ENCODE measurements at regions not wholly inside any gene's neighbourhood (a gene's known extent, or its start where the extent isn't known, plus 50 kb on each side); places are given as distances from the start of the nearest gene placed in this dataset.

GRCh38 chr1:36743286-36744005 lies 260.7 kb upstream of the CSF3R start:
- DNase-seq, result peak; percentile 54

GRCh38 chr1:36741066-36741465 lies 258.4 kb upstream of the CSF3R start:
- no peak for DNase-seq

GRCh38 chr1:36740446-36740845 lies 257.7 kb upstream of the CSF3R start:
- no peak for DNase-seq

GRCh38 chr1:36739703-36740289 lies 257.1 kb upstream of the CSF3R start:
- DNase-seq, result no peak

GRCh38 chr1:36738245-36738644 lies 255.5 kb upstream of the CSF3R start:
- DNase-seq, result no peak

DNA sequence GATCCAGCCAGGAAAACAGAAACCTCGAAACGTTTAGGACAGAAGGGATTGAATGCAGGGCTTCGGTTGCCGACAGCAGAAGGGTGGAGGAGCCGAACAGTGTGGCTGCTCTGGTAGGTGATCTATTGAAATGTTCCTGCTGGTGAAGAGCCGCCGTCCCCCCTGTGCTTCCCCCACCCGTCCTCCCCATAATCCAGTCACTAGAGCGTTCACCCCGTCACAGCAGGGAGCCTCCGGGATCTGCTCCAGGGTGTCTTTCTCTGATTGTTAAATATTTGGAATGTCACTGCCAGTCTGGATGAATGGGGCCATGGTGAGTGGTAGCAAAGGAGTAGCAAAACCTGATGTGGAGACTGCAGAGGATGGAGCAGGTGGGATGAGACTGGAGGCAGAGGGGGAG lies 255.1 kb upstream of the CSF3R start:
- DNase-seq, result no peak

GRCh38 chr1:36737038-36737555 lies 254.4 kb upstream of the CSF3R start:
- DNase-seq, result no peak

DNA sequence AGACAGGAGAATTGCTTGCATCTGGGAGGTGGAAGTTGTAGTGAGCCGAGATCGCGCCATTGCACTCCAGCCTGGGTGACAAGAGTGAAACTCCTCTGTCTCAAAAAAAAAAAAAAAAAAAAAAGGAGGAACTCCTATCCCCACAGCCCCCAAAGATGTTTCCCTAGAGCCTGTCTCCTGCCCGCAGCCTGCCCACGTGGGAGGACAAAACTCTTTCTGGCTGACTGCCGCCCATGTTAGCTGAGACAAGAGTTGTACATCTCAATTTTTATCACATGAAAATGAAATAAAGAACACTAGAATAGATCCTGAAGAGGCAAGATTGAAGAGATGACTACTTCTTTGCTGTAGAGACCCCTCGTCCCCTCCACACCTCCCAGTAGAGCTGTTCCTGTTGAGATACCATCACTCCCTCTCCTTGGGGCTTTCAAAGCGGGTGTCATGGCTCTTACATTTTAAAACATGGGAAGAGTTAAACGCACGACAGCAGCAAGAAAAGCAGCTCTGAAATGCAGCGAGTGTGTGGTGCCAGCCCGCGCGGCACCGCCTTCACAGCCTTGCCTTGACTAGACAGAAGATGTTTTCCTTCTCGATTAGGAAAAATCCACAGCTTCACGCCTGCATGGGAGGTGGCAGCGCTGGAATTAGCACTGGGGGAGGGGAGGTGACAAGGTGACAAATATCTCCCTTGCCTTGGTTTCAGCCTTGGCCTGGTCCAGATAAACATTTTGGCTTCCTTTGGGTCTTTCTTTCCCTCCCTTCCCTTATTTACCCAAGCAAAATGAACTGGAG lies 253.4 kb upstream of the CSF3R start:
- DNase-seq, result no peak

GRCh38 chr1:36735436-36735835 lies 252.7 kb upstream of the CSF3R start:
- DNase-seq, result no peak

DNA sequence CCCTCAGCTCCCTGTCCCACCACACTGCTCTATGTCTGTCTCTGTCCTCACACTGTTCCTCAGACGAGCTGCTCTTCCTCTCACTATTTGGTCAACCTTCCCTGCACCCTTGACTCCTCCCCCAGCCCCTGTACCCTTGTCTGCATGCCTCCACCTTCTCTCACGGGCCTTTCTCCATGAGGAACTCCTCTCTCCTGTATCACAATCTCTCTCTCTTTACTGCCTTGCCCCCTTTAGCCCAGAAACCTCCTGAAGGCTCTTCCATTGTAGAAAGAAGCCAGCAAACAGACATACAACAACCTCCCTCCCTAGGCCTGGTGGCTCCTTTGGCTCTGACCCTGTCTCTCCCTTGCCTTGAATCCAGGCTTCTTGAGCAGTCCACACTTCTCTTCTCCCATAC lies 251.6 kb upstream of the CSF3R start:
- DNase-seq, result no peak

GRCh38 chr1:36733748-36734147 lies 251.0 kb upstream of the CSF3R start:
- no peak for DNase-seq

- DNase-seq, result no peak
These were observed 249.3 kb upstream of the CSF3R start for GRCh38 chr1:36732015-36732356.

GRCh38 chr1:36731226-36732014 lies 248.7 kb upstream of the CSF3R start:
- no peak for DNase-seq

DNA sequence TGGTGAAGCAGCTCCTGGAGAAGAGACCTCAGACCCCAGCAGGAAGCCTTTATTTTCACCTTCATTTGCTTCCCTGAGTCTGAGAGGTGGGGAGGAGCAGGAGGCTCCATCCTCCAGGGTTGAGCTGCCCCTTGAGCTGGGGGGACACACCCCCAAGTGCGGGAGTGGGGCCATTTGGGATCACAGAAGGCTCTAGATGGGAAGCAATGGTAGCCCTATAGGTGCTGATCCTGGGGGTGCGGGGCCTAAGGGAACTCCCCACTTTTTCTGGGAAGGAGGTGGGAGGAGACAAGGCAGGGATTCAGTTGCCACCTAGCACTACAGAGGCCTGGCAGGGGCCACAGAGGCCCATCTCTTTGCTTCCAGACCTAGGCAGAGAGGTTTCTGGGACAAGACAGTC lies 247.9 kb upstream of the CSF3R start:
- no peak for DNase-seq

DNA sequence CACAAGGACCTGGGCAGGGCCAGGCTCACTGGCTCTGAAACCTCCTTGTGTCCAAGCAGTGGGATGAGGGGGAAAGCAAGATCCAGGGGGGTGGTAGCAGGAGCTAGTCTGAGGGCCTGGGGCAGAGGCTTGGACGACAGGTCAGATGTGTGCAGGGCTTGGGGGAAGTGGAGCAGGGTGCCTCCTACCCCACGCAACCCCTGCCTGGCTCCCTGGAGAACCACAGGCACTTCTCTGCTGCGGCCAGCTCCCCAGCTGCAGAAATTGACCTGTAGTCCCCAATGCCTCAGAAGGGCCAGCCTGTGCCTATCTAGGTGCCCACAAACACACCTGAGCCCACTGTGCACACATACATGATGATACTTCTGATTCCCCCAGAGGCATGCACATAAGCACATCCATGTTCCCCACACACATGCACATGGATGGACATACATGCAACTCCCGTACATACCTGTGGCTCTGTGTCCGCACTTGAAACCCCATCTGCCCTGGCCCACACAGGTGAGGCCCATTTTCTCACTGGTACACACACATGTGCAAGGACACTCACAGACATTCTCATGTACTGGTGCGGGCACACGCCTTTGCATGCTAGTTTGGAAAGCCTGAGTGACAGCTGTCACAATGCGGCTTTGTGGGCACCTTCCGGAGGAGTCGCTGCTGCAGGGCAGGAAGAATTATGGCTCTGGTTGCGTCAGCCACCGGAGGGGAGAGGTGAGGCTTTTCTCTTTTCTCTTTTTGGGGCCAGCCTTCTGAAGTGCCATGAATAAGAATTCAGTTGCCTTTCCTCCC lies 247.2 kb upstream of the CSF3R start:
- no peak for DNase-seq

DNA sequence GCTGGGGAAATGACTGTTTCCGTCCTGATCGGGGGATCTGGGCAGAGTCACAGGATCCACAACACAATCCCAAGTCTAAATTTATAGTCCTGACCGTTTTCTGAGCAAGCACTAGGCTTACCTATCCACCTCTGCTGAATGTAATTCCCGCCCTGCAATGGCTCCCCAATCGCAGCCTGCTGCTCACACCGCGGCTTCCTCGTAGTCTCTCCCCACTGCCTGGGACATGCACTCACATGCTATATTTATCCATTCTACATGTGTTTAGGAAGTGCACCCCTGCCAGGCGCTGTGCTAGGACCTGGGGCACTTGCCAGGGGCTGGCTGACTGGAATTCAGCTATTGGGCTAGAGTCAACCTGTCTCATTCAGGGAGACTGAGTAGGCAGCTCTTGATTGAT lies 246.6 kb upstream of the CSF3R start:
- DNase-seq, result no peak

DNA sequence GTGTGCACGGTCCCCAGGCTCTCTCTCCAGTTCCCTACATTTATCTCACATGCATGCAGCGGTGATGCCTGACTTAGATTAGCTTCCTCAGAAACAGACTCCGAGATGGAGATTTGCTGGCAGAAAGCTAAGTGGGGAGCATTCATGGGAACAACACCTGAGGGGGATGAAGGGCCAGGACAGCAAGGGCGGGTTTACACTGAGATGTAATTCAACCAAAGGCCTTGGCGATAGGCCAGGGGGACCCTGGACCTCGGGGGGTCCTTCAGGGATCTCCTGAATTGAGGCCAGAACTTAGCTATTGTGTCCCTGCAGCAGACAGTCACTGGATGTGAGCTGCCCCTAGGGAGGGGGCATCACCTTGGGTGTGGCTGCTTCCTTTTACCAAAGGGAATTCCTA lies 246.1 kb upstream of the CSF3R start:
- no peak for DNase-seq

- DNase-seq, result no peak
These were observed 245.3 kb upstream of the CSF3R start for GRCh38 chr1:36728051-36728450.

- no peak for DNase-seq
These were observed 242.4 kb upstream of the CSF3R start for GRCh38 chr1:36725151-36725550.

DNA sequence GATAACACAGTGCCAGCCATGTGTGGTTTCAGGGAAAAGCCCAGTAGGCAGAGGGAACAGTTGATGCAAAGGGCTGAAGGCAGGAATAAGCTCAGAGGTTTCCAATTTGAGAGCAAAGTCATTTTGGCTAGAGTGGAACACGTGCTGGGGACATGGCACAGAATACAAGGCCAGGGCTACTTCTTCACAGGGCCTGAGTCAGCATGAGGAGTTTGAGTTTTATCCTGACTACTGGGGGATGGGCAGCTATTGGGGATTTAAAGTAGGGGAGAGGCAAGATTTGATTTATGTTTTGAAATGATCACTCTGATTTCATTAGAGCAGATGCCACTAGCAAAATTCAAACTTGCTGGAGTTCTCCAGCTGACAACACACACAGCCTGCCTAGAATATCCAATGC lies 241.1 kb upstream of the CSF3R start:
- no peak for DNase-seq

DNA sequence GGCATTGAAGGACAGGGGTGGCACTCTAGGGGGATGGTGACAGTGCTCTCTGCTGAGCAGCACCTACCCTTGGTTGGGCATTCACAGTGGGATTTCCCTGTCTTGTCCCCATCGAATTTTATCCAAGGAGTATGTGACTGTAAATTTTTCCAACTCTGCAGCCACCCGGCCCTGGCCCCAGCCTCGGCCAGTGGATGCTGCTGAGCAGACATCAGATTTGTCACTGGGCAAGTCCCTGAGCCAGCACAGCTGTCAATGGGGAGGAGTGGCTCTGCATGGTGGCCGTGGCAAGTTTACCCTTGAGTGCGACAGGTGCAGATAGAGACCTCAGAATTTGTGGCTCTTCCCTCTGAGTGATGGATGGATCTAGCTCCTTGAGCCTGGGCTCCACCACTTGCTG lies 240.2 kb upstream of the CSF3R start:
- DNase-seq, result no peak

DNA sequence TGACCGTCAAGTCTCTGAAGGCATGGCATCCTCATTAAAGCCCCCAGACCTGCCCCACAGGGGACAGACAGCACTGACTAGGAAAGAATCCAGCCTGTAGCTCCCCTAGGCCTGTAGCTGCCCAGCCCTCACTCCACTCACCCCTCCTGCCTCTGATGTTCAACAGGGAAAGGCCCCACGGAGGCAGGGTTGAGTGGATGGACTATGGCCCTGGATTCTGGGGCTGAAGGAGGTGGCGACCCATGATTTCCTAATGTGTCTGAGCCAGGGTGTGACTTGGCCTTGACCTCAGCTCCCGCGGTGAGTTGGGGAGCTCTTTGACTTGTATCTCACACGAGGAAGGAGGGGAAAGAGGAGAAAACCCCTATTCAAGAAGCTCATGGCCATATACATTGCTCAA lies 238.5 kb upstream of the CSF3R start:
- no peak for DNase-seq
